GM20000 (cell line): ENCODE measurements at regions not wholly inside any gene's neighbourhood (a gene's known extent, or its start where the extent isn't known, plus 50 kb on each side); places are given as distances from the start of the nearest gene placed in this dataset.

Experiments
- DNase-seq: peaks from one replicate; pipeline ENCODE4 v3.0.0; 2012; ENCODE audit warnings: low spot score
- TF ChIP-seq, protein P1 (sequence below): IDR thresholded peaks from 2 replicates; pipeline ENCODE4 v1.5.1; 2012; ENCODE audit warnings: mild to moderate bottlenecking, control low read depth; ENCODE audit errors: extremely low read depth, missing control alignments

DNA sequence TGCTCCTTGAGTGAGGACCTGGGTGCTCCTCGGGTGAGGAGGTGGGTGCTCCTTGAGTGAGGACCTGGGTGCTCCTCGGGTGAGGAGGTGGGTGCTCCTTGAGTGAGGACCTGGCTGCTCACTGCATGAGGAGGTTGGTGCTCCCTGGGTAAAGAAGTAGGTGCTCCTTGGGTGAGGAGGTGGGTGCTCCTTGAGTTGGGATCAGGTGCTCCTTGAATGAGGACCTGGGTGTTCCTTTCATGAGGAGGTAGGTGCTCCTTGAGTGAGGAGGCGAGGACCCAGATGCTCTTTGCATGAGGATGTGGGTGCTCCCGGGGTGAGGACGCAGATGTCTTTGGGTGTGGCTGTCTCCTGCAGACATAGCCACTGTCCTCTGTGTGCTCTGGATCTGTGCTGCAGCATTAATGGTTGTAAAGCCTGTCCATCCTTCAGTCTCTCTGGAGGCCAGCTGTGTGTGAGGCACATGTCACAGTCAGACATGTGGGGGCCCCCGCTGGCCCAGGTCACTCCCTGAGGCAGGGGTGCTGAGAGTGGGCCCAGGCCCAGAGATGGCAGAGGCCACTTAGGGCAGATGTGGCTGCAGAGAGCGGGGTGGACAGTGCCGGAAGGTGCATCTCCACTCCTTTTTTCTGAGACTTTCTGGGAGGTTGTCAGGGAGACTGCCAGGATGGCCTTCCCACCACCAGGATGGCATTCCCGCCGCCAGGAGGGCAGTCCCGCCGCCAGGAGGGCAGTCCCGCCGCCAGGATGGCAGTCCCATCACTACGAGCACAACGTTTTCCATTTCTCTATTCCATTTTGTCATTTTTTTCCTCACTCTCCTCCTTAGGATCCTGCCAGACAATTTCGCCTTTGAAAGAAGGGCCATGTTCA, 101.8 kb downstream of the HMX1 start:
- no peak for DNase-seq
- TF ChIP-seq, protein P1, sequence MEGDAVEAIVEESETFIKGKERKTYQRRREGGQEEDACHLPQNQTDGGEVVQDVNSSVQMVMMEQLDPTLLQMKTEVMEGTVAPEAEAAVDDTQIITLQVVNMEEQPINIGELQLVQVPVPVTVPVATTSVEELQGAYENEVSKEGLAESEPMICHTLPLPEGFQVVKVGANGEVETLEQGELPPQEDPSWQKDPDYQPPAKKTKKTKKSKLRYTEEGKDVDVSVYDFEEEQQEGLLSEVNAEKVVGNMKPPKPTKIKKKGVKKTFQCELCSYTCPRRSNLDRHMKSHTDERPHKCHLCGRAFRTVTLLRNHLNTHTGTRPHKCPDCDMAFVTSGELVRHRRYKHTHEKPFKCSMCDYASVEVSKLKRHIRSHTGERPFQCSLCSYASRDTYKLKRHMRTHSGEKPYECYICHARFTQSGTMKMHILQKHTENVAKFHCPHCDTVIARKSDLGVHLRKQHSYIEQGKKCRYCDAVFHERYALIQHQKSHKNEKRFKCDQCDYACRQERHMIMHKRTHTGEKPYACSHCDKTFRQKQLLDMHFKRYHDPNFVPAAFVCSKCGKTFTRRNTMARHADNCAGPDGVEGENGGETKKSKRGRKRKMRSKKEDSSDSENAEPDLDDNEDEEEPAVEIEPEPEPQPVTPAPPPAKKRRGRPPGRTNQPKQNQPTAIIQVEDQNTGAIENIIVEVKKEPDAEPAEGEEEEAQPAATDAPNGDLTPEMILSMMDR = no peak

DNA sequence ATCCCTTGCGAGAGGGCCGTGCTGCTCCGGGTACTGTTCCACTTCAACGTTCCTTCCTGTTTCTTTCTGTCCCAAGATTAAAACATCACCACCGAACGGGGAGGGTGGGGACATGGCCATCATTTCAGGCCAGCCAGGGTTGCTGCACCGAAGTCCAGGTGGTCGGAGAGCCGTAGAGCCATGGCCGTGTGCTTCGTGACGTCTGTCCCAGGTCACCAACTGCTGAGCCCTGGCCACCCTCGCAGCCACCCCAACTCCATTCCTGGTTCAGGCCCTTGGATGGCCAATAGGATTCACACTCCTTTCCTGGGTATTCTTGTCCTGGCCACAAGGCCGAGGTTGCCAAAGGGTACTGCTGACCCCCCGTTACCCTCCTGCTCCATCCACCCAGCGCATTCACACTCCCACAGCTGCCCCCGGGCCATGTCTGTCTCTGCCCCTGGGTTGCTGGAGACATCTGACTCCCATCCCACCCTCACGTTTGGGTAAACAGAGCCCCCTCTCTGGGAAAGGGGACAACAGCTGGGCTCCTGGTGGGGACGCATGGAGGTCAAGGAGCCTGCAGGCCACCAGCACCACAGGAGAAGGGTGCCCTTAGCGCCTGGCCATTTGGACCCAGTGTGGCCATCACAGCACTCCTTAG, 103.2 kb downstream of the HMX1 start:
- TF ChIP-seq, protein P1 = no peak
- no peak for DNase-seq

DNA sequence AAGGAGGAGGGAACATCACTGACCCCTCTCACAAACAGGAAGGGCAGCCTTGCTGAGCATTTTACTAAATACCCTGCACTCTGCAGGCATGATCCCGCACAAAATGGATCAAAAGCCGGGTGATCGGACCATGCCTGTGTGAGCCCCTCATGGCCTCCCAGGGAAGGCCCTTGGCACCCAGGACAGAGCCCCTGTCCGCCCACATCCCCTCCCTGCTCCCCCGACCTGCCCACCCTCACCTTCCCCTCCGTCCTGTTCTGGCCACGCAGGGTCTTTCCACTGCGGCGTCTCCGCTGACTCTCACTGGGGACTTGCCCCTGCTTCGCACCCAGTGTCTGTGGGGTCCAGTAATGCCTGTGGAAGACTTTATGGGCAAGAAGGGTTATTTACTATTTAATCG, 105.0 kb downstream of the HMX1 start:
- TF ChIP-seq, protein P1 = no peak
- DNase-seq = no peak

DNA sequence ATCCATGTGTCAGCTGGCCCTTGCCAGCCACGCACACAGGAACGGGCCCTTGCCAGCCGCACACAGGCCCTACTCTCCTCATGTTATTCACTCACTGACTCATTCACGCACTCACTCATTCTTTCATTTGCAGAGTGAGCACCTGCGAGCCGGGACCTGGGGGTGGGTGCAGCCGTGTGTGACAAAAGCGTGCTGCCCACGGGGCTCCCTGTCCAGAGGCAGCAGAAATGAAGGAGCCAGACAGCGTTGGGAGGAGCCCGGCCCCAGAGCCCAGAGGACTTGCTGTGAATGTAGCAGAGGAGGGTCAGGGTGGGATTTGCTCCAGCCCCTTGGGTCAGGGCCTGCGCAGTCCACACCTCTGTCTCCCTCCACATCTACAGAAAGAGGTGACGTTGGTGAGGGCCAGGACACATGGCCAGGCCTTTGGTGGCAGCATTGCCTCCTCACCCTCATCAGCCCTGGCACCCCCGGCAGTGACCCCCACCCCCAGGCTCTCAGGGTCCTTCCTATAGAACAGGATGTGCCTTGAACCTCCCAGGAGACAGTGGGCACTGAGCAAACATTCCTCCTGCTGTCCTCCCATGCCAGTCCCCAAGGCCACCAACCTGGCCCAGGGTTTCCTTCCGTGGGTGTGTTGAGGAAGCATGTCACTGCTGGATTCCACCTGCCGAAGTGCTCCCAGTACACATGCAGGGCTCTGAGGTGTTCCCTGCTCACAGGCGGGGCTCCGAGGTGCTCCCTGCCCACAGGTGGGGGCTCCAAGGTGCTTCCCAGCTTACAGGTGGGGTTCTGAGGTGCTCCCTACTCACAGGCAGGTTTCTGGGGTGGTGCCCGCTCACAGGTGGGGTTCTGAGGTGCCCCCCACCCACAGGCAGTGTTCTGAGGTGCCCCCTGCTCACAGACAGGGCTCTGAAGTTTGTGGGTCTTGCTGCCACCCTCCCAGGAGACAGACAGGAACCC, 105.7 kb downstream of the HMX1 start:
- no peak for DNase-seq
- TF ChIP-seq, protein P1 = no peak

DNA sequence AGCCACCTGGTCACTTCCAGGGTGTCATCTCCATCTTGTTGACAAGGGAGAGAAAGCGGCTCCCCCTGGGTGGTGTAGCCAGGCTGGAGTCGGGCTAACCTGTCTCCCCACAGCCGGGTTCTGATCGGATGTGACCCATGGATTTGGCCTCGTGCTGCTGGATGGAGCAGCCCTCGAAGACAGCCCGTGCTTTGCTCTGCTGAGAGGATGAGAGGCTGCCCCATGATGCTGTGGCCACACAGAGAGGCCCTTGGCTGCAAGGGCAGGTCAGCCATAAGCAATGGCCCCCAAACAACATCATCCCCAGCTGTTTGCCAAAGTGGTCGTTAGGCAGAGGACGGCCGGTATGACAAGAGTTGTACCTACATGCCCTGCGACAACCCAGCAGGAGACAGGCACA, 106.6 kb downstream of the HMX1 start:
- no peak for DNase-seq

DNA sequence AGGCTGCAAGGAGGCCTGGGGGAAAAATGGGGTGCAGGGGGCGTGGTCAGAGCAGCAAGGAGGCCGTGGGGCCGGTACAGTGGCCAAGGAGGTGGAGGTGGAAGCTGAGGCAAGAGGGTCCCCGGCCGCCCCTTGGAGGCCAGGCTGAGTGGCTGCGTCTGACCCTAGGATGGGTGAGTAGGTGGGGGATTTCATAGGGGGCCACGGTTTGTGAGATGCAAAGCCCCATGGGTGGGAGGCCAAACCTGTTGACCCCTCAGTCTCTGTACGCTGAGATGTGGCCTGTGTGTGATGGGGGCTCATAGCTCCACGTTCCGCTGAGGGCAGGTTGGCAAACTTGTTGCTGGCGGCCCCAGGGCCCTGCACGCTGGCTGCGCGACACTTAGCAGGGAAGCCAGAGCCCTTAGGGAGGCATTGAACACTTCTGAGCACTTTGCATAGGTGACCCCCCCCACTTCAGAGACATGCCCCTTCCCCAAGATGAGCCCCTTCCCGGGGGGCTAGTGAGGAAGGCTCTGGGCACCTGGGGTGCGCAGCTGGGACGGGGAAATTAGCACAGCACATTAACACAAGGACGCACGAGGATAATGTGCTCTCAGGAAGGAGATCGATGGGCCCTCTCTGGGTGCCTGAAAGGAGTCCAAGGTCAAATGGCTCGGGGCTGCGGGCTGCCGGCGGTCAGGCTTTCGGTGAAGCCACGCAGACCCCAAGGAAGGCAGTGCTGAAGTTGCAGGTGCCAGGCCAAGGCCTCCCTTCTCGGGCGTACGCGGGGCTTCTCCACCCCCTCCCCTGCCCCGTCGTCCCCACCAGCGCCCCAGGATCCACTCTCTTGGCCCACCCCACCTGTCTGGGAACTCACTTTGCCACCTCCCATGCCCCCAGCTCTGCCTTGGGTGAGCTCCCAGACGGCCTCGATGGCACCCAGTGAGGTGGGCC, 107.4 kb downstream of the HMX1 start:
- DNase-seq = no peak
- TF ChIP-seq, protein P1 = no peak

More for the DNA sequence above, 106.6 kb downstream of the HMX1 start:
- TF ChIP-seq, protein P1 = no peak
